NOMO-1 treated with dmso at 0.1 percent for 144 hours (cell line): ENCODE measurements at regions not wholly inside any gene's neighbourhood (a gene's known extent, or its start where the extent isn't known, plus 50 kb on each side); places are given as distances from the start of the nearest gene placed in this dataset.
"Not testable (repeated sequence)": the region's sequence is repeated elsewhere in the genome, so short reads cannot be mapped to it uniquely, and the experiment has no call there.

ENCODE experiments used
- DNase-seq: peaks from one replicate; lab custom pipeline; 2025; ENCODE audit not compliant: unreplicated experiment; lab: John Stamatoyannopoulos, UW

DNA sequence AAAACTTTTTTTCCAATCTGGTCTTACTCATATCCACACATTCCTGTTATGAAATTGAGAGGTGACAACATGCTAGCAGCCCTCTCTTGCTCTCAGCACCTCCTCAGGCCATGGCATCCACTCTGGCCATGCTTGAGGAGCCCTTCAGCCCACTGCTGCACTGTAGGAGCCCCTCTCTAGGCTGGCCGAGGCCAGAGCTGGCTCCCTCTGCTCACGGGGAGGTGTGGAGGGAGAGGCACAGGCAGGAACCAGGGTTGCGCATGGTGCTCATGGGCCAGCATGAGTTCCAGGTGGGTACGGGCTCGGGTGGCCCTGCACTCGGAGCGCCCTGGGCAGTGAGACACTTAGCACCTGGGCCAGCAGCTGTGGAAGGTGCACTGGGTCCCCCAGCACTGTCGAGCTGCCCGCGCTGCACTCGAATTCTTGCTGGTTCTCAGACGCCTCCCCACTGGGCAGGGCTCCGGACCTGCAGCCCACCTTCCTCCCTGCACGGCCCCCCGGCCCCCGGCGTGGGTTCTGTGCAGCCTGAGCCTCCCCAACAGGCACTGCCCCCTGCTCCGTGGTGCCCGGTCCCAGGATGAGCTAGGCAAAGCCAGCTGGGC is 1669.6 kb upstream of the CELF4 start:
- DNase-seq = no peak

DNA sequence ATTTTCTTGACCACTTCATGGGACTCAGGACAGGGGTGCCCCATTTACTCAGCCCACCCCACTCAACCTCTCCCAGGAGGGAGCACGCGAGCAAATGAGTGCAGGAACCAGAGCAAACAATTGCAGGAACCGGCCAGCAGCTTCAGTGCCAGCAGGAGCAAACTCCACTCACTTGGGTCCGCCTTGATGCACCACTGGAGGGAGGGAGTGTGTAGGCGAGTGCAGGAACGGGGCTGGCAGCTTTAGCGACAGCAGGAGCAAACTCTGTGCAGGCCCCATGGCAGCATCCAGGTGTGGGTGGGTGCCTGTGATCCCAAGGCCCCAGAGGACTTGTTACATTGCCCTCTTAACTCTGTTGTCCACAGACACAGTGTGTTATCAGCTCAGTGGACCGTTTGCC is 1667.3 kb upstream of the CELF4 start:
- no peak for DNase-seq

DNA sequence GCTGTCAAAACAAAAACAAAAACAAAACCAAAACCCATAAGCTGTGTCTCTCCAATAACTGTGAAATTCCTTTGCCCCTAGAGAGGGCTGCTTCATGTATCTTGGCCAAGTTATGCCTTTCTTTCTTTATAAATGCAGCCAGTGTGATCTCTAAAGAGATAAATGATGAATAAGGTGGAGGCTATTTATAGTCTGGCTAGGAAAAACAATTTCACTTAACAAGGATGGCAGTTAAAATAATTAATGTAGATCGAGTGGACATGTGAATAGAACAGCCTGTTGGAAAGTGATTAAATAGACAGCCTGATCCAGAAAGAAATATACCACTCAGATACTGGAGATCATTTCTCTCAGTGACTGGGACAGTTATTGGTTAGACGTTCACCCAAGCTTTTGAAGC is 1666.9 kb upstream of the CELF4 start:
- no peak for DNase-seq

DNA sequence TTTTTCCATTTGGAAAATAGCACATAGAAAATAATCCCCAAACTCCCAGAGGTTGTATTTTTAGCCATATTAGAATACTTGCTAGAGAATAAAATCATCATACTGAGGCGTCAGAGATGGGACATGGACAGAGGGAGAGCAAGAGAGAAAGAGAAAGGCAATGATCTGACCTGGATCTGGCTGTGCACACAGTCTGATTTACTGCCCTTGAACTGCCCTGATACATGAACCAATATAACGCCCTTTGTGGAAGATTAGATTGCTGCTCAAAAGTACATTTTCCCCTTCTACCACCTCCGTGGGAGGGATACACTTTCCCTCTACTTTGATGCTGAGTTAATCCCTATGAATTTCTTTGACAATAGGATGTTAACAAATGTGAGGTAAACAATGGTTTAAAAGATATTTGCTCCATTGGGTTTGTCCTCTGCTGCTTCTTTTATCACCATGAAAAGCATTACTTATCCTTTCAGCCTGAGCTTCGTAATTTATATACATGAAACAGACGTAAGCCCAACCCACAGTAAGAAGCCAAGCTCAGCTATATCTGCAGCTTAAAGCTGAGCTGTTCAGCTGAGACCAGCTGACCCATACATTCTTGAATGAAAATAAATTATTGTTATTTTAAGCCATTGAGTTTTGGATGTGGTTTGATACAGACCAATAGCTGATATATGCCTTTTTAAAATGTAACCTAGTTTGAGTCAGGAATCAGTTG is 1664.6 kb upstream of the CELF4 start:
- DNase-seq = no peak

DNA sequence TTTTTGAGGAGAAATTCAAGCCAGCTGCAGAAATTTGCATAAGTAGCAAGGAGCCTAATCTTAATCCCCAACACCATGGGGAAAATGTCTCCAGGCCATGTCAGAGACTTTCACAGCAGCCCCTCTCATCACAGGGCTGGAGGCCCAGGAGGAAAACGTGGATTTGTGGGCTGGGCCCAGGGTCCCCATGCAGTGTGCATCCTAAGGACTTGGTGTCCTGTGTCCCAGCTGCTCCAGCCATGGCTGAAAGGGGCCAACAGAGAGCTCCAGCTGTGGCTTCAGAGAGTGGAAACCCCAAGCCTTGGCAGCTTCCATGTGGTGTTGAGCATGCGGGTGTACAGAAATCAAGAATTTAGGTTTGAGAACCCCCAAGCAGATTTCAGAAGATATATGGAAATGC is 1662.2 kb upstream of the CELF4 start:
- DNase-seq = not testable (repeated sequence)

DNA sequence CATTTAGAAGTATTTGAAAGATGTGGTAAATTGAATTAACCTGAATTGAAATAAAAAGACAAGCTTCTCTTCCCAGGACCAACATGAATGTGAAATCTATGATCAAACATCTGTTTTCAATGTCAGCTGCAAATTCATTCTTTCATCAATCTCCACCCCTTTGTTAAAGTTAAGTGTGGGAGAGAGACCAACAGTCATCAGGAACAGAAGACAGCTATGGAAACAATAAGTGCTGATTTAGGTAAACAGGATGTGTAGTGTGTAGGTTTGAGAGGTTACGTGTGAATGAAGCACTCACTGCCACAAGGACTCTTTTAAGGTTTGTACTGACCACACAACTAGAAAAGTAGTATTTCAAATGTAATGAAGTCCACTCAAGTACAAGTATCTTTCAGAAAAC is 1659.8 kb upstream of the CELF4 start:
- DNase-seq = no peak

DNA sequence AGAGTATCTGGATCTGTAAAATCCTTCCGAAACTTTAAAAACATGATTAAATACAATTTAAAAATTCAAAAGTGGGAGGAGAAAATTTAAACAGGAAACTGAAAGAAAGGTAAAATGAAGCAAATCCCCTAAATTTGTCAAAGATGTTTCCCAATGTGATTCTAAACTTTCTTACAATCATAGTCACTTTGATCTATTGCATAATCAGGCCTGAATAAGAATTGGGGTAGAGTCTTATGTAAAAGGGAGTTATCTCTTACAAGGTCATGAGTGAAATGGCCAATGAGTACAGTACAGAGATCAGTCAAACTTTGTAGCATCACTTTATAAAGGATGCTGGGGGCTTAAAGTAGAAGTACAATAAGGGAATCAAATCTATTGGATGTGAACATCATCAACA is 1657.7 kb upstream of the CELF4 start:
- no peak for DNase-seq

DNA sequence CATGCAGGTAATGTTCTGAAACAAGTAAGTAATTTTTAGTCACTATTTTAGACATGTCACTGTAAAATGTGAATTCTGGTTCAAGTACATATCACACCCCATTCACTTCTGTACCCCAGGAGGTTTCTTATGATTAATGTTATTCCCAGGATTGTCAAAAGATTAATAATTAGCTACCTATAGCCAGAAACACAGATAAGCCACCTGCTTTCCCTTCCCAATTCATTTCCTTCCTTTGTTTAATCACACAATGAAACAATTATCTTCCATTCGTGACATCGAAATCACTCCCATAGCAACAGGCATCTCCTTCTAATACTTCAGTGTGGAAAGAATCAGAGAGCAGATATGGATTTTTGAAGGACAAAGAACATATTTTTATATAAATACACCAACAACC is 1650.3 kb upstream of the CELF4 start:
- no peak for DNase-seq

DNA sequence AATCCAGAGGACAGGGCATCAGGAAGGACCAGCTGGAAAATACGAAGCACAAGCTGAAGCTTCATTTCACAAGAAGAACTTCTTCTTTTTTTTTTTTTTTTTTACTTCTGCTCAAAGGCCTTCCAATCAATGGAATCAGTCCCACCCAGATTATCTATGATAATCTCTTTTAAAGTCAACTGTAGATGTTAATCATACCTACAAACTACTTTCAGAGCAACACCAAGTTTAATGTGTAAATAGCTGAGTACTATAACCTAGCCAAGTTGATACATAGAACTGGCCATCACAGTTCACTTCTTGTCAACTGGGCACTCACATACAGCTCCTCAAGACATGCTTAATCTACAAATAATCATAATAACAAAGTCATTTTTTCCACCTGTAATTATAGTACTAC is 1645.9 kb upstream of the CELF4 start:
- no peak for DNase-seq

DNA sequence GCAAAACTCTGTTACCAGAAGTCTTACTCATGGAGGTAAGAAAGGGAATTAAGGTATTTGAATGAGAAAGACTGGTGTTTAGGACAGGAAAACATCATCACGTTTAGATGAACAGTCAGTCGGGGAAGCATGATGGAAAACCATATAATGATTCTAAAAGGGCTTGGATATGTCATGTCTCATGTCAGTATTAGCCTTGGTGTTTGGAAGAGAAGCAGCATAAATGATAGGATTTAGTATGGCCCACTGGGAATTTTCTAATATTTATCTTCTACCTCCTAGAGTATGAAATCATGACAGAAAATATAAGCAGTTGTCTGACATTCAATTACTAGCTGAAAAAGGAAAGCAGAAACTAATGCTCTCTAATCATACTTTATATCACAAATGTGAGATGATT is 1643.6 kb upstream of the CELF4 start:
- DNase-seq = no peak

DNA sequence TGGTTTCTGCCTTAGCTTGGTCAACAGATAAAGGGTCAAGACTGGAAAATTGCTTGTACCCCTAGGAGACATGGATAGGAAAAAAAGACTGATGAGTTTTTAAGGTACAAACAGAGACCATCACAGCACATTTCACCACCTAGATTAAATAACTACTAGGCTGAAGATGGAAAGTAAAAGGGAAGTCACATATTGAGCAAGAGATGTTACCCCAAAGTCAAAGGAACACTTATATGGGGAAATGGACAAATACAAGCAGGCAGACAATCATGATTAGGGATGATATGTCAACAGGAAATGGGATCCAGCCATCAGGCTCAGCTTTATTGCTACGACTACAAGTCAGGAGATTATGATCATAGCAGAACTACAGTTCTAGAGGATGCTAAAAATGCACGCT is 1643.1 kb upstream of the CELF4 start:
- no peak for DNase-seq

DNA sequence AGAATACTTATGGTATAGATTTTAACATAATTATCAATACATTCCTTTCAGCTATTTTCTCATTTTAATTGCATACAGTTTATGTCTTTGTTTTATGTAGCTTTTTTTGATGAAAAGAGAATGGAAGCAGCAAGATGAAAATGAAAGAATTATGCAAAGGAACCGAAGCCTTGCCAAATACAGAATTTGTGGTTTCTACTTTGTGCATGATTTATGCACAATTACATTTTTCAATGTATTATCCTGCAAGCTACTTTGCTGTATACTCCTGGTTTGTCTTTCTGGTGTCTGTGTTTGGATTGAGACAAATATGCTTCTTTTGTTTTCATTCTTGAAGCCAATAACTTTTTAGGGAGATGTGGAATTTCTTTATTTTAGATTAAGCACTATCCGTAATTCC is 1642.6 kb upstream of the CELF4 start:
- DNase-seq = no peak

DNA sequence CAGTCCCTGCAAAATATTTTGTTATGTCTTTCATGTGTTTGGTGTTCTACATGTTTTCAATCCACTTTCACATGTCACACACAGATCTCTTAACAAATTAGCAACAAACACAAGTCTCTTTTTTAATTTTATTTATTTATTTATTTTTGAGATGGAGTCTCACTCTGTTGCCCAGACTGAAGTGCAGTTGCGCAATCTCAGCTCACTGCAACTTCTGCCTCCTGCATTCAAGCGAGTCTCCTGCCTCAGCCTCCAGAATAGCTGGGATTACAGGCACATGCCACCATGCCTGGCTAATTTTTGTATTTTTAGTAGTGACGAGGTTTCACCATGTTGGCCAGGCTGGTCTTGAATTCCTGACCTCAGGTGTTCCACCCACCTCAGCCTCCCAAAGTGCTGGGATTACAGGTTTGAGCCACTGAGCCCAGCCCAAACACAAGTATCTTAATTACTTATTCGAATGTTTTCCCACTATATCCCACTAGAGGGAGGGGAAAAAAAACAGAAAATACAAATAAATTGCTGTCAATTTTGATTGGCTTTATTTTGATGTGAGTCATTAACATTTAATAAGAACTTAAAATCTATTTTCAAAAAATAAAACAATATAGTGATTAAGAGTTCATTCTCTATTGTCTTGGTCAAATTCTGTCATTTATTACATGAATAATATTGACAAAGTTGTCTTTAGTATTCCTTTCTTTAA is 1641.0 kb upstream of the CELF4 start:
- DNase-seq = not testable (repeated sequence)

DNA sequence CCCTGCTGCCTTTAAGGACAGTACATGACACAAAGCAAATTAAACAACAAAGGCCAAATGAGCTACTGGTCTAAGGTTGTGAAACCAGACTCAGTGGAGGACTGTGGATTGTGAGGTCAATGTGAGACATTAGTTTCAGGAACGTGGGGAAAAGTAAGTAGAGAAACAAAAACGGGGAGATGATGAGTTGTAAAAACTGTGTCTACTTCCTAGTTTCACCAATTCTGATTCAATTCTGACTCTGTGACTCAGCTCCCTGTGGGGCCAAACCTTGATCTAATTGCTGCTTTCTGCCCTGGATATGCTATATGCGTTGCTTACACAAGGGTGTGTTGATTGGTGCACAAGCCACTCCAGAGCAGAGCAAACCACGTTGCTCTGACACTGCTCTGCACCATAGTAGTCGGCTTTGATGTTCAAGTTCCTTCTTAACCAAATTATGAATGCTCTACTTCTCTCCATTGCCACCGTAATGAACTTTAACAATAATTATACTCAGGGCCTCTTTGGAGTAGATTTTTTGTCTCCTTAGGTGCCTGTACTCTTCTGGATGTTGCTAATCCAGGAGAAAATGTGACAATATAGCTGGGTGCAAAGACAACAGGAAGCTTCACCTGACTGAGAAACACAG is 1640.1 kb upstream of the CELF4 start:
- no peak for DNase-seq

DNA sequence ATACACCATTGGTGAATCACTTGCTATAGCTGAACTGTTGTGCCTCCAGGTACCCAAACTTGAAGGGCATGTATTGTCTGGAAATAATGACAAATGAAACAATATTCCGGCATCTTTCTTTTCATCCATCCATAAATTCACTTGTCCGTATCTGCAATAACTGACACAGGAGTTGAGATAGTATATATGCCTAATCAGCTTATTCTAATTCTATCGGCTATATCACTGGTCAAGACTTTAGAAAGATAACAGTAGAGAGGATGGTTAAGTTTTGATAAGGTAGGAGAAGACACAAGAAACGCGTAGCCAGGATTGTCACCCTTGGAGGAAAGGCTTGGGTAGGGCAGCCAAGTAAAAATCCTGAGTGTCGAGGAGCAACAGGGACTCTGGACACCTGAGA is 1634.6 kb upstream of the CELF4 start:
- no peak for DNase-seq

DNA sequence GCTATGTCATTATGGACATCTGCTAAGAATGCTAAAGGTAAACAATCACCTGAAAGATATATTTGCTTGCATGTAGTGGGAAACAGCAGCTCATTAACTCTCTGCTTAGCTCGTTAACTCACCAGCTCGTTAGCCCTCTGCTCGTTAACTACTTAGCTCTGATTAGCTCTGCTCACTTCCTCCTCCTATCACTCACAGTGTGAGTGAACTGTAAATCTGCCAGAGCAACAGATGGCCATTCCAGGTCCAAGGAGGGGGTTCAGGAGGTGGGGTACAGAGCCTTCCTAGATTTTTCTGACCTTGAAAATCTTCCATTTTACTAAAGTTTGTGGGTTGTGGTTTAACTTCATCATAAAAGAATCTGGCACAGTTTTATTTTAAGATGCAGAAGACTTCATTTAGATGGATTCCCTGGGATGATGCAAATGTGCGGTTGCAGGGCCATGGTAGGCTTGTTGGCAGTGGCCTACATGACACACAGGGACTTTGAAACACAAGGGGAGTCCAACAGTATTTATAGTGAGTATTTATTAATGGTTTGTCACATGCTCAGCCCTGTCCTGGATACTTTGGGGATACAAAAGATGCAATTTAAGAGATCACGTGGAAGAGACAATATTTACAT is 1633.7 kb upstream of the CELF4 start:
- no peak for DNase-seq

DNA sequence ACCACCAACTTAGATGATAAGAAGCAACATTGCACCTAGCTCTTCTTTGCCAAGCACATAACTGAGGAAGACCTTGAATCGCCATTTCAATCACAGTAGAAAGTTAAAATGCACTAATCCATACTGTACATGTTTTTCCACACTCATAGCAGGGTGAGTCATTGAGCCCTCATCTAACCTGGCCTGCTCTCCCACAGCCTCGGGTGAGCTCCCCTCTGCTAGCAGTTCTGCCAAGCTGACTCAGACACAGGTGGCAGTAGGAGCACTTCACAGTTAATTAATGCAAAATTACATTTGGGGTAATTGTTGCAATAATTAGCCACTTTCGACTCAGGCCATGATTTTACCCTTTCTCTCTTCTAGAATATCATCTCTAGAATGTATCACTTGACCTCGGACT is 1632.8 kb upstream of the CELF4 start:
- no peak for DNase-seq

DNA sequence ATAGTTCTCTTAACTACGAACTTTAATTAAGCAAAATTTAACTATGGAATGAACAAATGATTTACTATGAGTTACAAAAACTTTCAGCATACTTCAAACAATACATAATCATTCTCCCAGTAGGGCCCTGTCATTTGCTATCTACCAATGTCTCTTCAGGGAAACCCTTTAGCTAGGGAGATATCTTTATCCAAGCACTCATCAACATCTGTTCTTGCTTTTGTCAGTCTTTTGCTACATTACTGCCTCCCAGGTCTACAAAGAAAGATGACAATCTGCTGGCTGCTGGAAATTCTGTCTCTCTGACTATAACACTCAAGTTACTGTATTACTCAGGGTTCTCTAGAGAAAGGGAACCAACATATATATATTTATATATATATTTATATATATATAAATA is 1626.3 kb upstream of the CELF4 start:
- DNase-seq = no peak

DNA sequence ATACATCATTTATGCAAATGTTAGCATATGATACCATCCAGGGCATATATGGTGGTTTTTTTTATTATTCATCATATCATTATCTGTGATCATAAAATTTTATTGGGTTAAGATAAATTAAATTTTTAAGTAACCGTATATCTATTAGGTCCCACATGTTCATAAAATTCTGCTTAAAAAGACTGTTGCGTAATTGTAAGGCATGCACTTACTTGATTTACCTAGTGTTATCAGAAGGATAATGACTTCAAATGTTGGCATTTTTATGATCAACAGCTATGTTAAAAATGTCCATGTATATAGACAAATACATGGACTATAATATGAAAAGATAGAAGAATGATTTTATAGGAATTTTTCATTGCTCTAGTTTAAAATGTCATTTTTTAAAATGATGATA is 1625.5 kb upstream of the CELF4 start:
- DNase-seq = no peak

DNA sequence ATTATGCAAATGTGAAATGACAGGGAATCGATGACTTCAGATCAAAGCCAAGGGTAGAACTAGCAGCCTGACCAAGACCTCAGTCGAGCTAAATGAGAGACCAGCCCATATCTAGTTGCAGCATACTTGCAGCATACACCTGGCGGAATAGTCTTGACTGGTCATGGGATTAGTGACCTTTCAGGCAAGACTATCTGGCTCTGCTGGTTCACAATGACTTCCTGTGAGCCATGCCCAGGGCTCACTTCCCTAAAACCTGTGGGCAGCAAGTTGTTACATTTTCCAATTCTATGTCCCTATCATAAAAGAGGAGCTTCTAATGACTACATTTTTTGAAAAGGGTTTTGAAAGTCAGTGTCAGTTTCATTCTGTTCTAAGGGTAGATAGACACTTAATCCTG is 1624.9 kb upstream of the CELF4 start:
- DNase-seq = no peak

DNA sequence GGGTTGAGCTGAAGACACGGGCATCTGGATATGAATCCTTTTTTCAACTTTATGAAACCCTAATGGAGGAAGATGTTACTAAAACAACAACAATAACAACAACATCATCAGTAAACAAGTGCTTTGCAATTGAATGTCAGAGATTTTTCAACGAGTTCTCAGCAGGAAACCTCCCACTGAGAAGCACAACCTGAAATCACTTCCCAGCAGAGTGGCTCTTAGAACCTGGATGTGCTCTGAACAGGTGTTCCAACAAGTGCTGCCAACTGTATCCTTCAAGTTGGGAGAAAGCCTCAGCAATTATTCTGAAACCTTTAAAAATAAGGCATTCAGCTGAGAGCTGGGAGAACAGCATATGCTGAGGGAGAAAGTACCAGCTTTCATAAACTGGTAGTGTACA is 1622.7 kb upstream of the CELF4 start:
- DNase-seq = no peak

DNA sequence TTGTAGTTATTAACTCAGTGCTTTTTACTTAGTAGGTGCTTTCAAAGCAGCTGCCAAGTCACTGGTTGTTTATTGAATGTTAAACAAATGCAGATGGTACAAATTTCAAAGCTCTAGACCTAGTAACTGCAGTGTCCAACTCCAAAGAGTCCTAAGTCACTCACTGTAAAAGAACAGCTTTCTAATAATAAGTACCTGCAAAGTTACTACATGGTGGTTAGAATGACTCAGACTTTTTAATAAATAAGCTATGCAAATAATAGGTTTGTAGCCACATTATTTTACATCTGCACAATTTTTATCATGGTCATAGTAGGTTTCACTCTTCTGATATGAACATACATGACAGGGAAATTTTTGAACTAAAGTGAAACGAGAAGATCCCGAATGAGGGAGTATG is 1620.4 kb upstream of the CELF4 start:
- no peak for DNase-seq
